ENCODE measurements at regions not wholly inside any gene's neighbourhood (a gene's known extent, or its start where the extent isn't known, plus 50 kb on each side); places are given as distances from the start of the nearest gene placed in this dataset.

DNA sequence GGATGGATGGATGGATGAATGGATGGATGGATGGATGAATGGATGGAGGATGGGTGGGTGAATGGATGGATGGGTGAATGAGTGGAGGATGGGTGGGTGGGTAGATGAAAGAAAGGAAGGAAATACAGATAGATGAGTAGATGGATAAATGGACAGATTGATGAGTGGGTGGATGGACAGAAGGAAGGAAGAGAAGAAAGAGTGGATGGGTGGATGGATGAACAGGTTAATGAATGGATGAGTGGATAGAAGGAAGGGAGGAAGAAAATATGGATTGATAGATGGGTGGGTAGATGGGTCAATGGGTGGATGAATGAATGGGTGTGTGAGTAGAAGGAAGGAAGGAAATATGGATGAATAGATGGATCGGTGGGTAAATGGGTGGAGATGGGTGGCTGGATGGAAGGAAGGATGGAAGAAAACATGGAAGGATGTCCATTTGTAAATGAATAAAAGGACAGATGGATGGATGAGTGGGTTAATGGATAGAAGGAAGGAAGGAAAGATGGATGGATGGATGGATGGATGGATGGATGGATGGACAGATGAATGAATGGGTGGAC, 97.3 kb upstream of the TNRC6C start:
- BruUV-seq (replicated peaks), result no TSS peak
- CTCF ChIA-PET, result no interaction called here
- Histone ChIP-seq H4K20me1 (ENCODE audit: insufficient read depth) (no peaks in the 10 kb centered on the region), H3K36me3 (ENCODE audit: low read depth) (no peaks in the 10 kb centered on the region), H3K79me2 (ENCODE audit: low read depth) (no peaks in the 10 kb centered on the region), H3K27ac (no peak overlapping the region), H3K4me1 (replicated peaks; ENCODE audit: insufficient read depth) (no peaks in the 10 kb centered on the region), H3K4me2 (no peak overlapping the region), H2AFZ (no peak overlapping the region), H3K9me2 (ENCODE audit: insufficient read depth) (no peaks in the 10 kb centered on the region), H3K9me3 (ENCODE audit: insufficient read depth, low read depth) (no peaks in the 10 kb centered on the region), H3K27me3 (ENCODE audit: insufficient read depth, low read depth) (peaks cover 45% of the 10 kb centered on the region), H3K4me3 (no peak overlapping the region), H3F3A (ENCODE audit: insufficient read depth, low read depth) (no peaks in the 10 kb centered on the region)
- intact Hi-C loops (cut with micrococcal nuclease; ENCODE audit: unreplicated experiment), result no loop called here
- TF ChIP-seq EZH2 (IDR thresholded peaks at IDR 0.05; ENCODE audit: low read depth), result no peak
- TF ChIP-seq, protein P1, sequence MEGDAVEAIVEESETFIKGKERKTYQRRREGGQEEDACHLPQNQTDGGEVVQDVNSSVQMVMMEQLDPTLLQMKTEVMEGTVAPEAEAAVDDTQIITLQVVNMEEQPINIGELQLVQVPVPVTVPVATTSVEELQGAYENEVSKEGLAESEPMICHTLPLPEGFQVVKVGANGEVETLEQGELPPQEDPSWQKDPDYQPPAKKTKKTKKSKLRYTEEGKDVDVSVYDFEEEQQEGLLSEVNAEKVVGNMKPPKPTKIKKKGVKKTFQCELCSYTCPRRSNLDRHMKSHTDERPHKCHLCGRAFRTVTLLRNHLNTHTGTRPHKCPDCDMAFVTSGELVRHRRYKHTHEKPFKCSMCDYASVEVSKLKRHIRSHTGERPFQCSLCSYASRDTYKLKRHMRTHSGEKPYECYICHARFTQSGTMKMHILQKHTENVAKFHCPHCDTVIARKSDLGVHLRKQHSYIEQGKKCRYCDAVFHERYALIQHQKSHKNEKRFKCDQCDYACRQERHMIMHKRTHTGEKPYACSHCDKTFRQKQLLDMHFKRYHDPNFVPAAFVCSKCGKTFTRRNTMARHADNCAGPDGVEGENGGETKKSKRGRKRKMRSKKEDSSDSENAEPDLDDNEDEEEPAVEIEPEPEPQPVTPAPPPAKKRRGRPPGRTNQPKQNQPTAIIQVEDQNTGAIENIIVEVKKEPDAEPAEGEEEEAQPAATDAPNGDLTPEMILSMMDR (conservative IDR thresholded peaks at IDR 0.05), result no peak
- DNase-seq, result no peak
- POLR2A ChIA-PET (ENCODE audit: unreplicated experiment), result no interaction called here

GRCh38 chr17:77861981-77862645, 96.4 kb upstream of the TNRC6C start:
- Histone ChIP-seq H3K4me3 (no peak overlapping the region), H3K27me3 (ENCODE audit: insufficient read depth, low read depth) (peaks cover 45% of the 10 kb centered on the region), H3K9me2 (ENCODE audit: insufficient read depth) (no peaks in the 10 kb centered on the region), H3K27ac (no peak overlapping the region), H2AFZ (no peak overlapping the region), H3K4me1 (replicated peaks; ENCODE audit: insufficient read depth) (no peaks in the 10 kb centered on the region), H3F3A (ENCODE audit: insufficient read depth, low read depth) (no peaks in the 10 kb centered on the region), H3K4me2 (no peak overlapping the region), H3K79me2 (ENCODE audit: low read depth) (no peaks in the 10 kb centered on the region), H3K36me3 (ENCODE audit: low read depth) (no peaks in the 10 kb centered on the region), H3K9me3 (ENCODE audit: insufficient read depth, low read depth) (no peaks in the 10 kb centered on the region), H4K20me1 (ENCODE audit: insufficient read depth) (no peaks in the 10 kb centered on the region)
- DNase-seq, result no peak
- ChIA-PET CTCF (no interaction called here), POLR2A (ENCODE audit: unreplicated experiment) (no interaction called here)
- intact Hi-C loops (cut with micrococcal nuclease; ENCODE audit: unreplicated experiment), result no loop called here
- TF ChIP-seq, protein P1 (conservative IDR thresholded peaks at IDR 0.05), result no peak
- no peak for TF ChIP-seq EZH2 (IDR thresholded peaks at IDR 0.05; ENCODE audit: low read depth)
- BruUV-seq (replicated peaks), result no TSS peak

- DNase-seq, result no peak
- H2AFZ ChIP-seq, result no peak overlapping the region
- H3K4me2 ChIP-seq, result no peak overlapping the region
- H3K27me3 ChIP-seq (ENCODE audit: insufficient read depth, low read depth), result peaks cover 51% of the 10 kb centered on the region
- no peaks in the 10 kb centered on the region for H3F3A ChIP-seq (ENCODE audit: insufficient read depth, low read depth)
- BruUV-seq (replicated peaks), result no TSS peak
- no peak for TF ChIP-seq EZH2 (IDR thresholded peaks at IDR 0.05; ENCODE audit: low read depth)
- TF ChIP-seq, protein P1 (conservative IDR thresholded peaks at IDR 0.05), result no peak
- no peak overlapping the region for H3K27ac ChIP-seq
- H3K4me3 ChIP-seq, result no peak overlapping the region
- POLR2A ChIA-PET (ENCODE audit: unreplicated experiment), result no interaction called here
- CTCF ChIA-PET, result no interaction called here
- no peaks in the 10 kb centered on the region for H3K9me3 ChIP-seq (ENCODE audit: insufficient read depth, low read depth)
- H3K79me2 ChIP-seq (ENCODE audit: low read depth), result no peaks in the 10 kb centered on the region
- H3K4me1 ChIP-seq (replicated peaks; ENCODE audit: insufficient read depth), result no peaks in the 10 kb centered on the region
- no peaks in the 10 kb centered on the region for H4K20me1 ChIP-seq (ENCODE audit: insufficient read depth)
- intact Hi-C loops (cut with micrococcal nuclease; ENCODE audit: unreplicated experiment), result no loop called here
- H3K9me2 ChIP-seq (ENCODE audit: insufficient read depth), result no peaks in the 10 kb centered on the region
- H3K36me3 ChIP-seq (ENCODE audit: low read depth), result no peaks in the 10 kb centered on the region
Observed at GRCh38 chr17:77862890-77863813, 95.4 kb upstream of the TNRC6C start.
